ENCODE measurements at regions not wholly inside any gene's neighbourhood (a gene's known extent, or its start where the extent isn't known, plus 50 kb on each side); places are given as distances from the start of the nearest gene placed in this dataset.

GRCh38 chr20:56925082-56925830 is 296.1 kb downstream of the TFAP2C start:
- Histone ChIP-seq H3K79me2 (ENCODE audit: control insufficient read depth, low read length) (no peaks in the 10 kb centered on the region), H3K36me3 (ENCODE audit: control insufficient read depth, low read length) (no peaks in the 10 kb centered on the region)
- no peak for TF ChIP-seq CTCF (IDR thresholded peaks at IDR 0.05; ENCODE audit: low read depth, low read length, poor library complexity, severe bottlenecking)
- TF ChIP-seq EZH2phosphoT487 (IDR thresholded peaks at IDR 0.05; ENCODE audit: borderline replicate concordance, low read length) = no peak

GRCh38 chr20:56925831-56926170 is 296.7 kb downstream of the TFAP2C start:
- H3K27me3 ChIP-seq (ENCODE audit: control insufficient read depth, low read length) = peaks cover 35% of the 10 kb centered on the region
- no peak overlapping the region for H3K27ac ChIP-seq (ENCODE audit: low read depth, low read length)

More at GRCh38 chr20:56925082-56925830, 296.1 kb downstream of the TFAP2C start:
- no peaks in the 10 kb centered on the region for H3F3A ChIP-seq (ENCODE audit: control insufficient read depth, insufficient read depth)
- H3K4me2 ChIP-seq (ENCODE audit: low read length) = no peak overlapping the region
- no peak overlapping the region for H3K27ac ChIP-seq (ENCODE audit: low read depth, low read length)
- no peak overlapping the region for H3K4me3 ChIP-seq (ENCODE audit: low read length)
- no peaks in the 10 kb centered on the region for H4K20me1 ChIP-seq (ENCODE audit: control insufficient read depth, insufficient read depth, low read depth, low read length)
- no peaks in the 10 kb centered on the region for H3K9me2 ChIP-seq (replicated peaks; ENCODE audit: control insufficient read depth, low read length)
- no peaks in the 10 kb centered on the region for H3K9me3 ChIP-seq (ENCODE audit: control insufficient read depth, insufficient read depth, low read length)
- no peaks in the 10 kb centered on the region for H3K4me1 ChIP-seq (ENCODE audit: control insufficient read depth, low read length)
- peaks cover 35% of the 10 kb centered on the region for H3K27me3 ChIP-seq (ENCODE audit: control insufficient read depth, low read length)

GRCh38 chr20:56926501-56926900 is 297.4 kb downstream of the TFAP2C start:
- no peaks in the 10 kb centered on the region for H3K9me2 ChIP-seq (replicated peaks; ENCODE audit: control insufficient read depth, low read length)
- H3K4me2 ChIP-seq (ENCODE audit: low read length) = no peak overlapping the region
- H3F3A ChIP-seq (ENCODE audit: control insufficient read depth, insufficient read depth) = no peaks in the 10 kb centered on the region
- H3K27me3 ChIP-seq (ENCODE audit: control insufficient read depth, low read length) = peaks cover 35% of the 10 kb centered on the region
- H3K36me3 ChIP-seq (ENCODE audit: control insufficient read depth, low read length) = no peaks in the 10 kb centered on the region
- H3K79me2 ChIP-seq (ENCODE audit: control insufficient read depth, low read length) = no peaks in the 10 kb centered on the region
- no peak overlapping the region for H3K27ac ChIP-seq (ENCODE audit: low read depth, low read length)
- no peaks in the 10 kb centered on the region for H3K4me1 ChIP-seq (ENCODE audit: control insufficient read depth, low read length)
- no peaks in the 10 kb centered on the region for H4K20me1 ChIP-seq (ENCODE audit: control insufficient read depth, insufficient read depth, low read depth, low read length)
- H3K4me3 ChIP-seq (ENCODE audit: low read length) = no peak overlapping the region
- TF ChIP-seq CTCF (IDR thresholded peaks at IDR 0.05; ENCODE audit: low read depth, low read length, poor library complexity, severe bottlenecking) (no peak), EZH2phosphoT487 (IDR thresholded peaks at IDR 0.05; ENCODE audit: borderline replicate concordance, low read length) (no peak)
- no peaks in the 10 kb centered on the region for H3K9me3 ChIP-seq (ENCODE audit: control insufficient read depth, insufficient read depth, low read length)

More at GRCh38 chr20:56925831-56926170, 296.7 kb downstream of the TFAP2C start:
- H3K4me3 ChIP-seq (ENCODE audit: low read length) = no peak overlapping the region
- TF ChIP-seq EZH2phosphoT487 (IDR thresholded peaks at IDR 0.05; ENCODE audit: borderline replicate concordance, low read length) = no peak
- no peak for TF ChIP-seq CTCF (IDR thresholded peaks at IDR 0.05; ENCODE audit: low read depth, low read length, poor library complexity, severe bottlenecking)
- no peak overlapping the region for H3K4me2 ChIP-seq (ENCODE audit: low read length)
- H3K4me1 ChIP-seq (ENCODE audit: control insufficient read depth, low read length) = no peaks in the 10 kb centered on the region
- H3K9me3 ChIP-seq (ENCODE audit: control insufficient read depth, insufficient read depth, low read length) = no peaks in the 10 kb centered on the region
- no peaks in the 10 kb centered on the region for H3F3A ChIP-seq (ENCODE audit: control insufficient read depth, insufficient read depth)
- no peaks in the 10 kb centered on the region for H3K79me2 ChIP-seq (ENCODE audit: control insufficient read depth, low read length)
- H3K36me3 ChIP-seq (ENCODE audit: control insufficient read depth, low read length) = no peaks in the 10 kb centered on the region
- no peaks in the 10 kb centered on the region for H4K20me1 ChIP-seq (ENCODE audit: control insufficient read depth, insufficient read depth, low read depth, low read length)
- H3K9me2 ChIP-seq (replicated peaks; ENCODE audit: control insufficient read depth, low read length) = no peaks in the 10 kb centered on the region
